Fibroblast of lung (primary cell): ENCODE measurements at regions not wholly inside any gene's neighbourhood (a gene's known extent, or its start where the extent isn't known, plus 50 kb on each side); places are given as distances from the start of the nearest gene placed in this dataset.

Experiments
- DNase-seq, 2 donors: peaks; one replicate each; pipeline versions ENCODE4 v3.0.0 to v3.0.0-alpha.2; 2010; ENCODE audit warnings: low read depth in 2 of 2
- H2AFZ ChIP-seq: 2 replicates; pipeline ENCODE4 v1.5.1; 2012; ENCODE audit warnings: low read length, control low read depth, inconsistent platforms
- H3K27ac ChIP-seq: 2 replicates; pipeline ENCODE4 v1.5.1; 2011; ENCODE audit warnings: low read length, control low read depth; ENCODE audit not compliant: insufficient read depth
- H3K27me3 ChIP-seq: 2 replicates; pipeline ENCODE4 v1.5.1; 2011; ENCODE audit warnings: mild to moderate bottlenecking, low read length; ENCODE audit not compliant: control insufficient read depth, insufficient read depth
- H3K36me3 ChIP-seq: 2 replicates; pipeline ENCODE4 v1.5.1; 2011; ENCODE audit warnings: low read length; ENCODE audit not compliant: control insufficient read depth, insufficient read depth
- H3K4me1 ChIP-seq: 2 replicates; pipeline ENCODE4 v1.5.1; 2011; ENCODE audit warnings: low read length; ENCODE audit not compliant: control insufficient read depth, insufficient read depth; ENCODE audit errors: extremely low read depth
- H3K4me2 ChIP-seq: 2 replicates; pipeline ENCODE4 v1.5.1; 2011; ENCODE audit warnings: low read length, control low read depth; ENCODE audit not compliant: insufficient read depth; ENCODE audit errors: extremely low read depth
- H3K4me3 ChIP-seq, 4 experiments: fragments of 200-600 bp in 1 of 4; sonication (generic) in 1 of 4; replicated peaks in 1 of 4; 2 replicates each; pipeline ENCODE4 v1.5.1; 2011 to 2016; ENCODE audit warnings: low read length in 4 of 4, low read depth in 3 of 4, mild to moderate bottlenecking in 3 of 4, control low read depth in 2 of 4, inconsistent platforms in 1 of 4, mixed read lengths in 1 of 4; ENCODE audit not compliant: insufficient read depth in 1 of 4; ENCODE audit errors: control extremely low read depth in 1 of 4
- H3K79me2 ChIP-seq: 2 replicates; pipeline ENCODE4 v1.5.1; 2012; ENCODE audit warnings: mild to moderate bottlenecking, low read length, inconsistent platforms; ENCODE audit not compliant: control insufficient read depth, insufficient read depth
- H3K9ac ChIP-seq: 2 replicates; pipeline ENCODE4 v1.5.1; 2011; ENCODE audit warnings: mild to moderate bottlenecking, low read length, control low read depth; ENCODE audit not compliant: insufficient read depth
- H3K9me3 ChIP-seq: 2 replicates; pipeline ENCODE4 v1.5.1; 2012; ENCODE audit warnings: low read depth, low read length; ENCODE audit not compliant: control insufficient read depth, insufficient read depth
- H4K20me1 ChIP-seq: 2 replicates; pipeline ENCODE4 v1.5.1; 2011; ENCODE audit warnings: low read length; ENCODE audit not compliant: control insufficient read depth, insufficient read depth; ENCODE audit errors: extremely low read depth
- EZH2 ChIP-seq: IDR thresholded peaks from 2 replicates; pipeline ENCODE4 v1.5.1; 2012; ENCODE audit warnings: low read length, control low read depth, mild to moderate bottlenecking; ENCODE audit errors: missing control alignments
- TF ChIP-seq, protein P1 (sequence below), 2 donors: IDR thresholded peaks in 1 of 2; conservative IDR thresholded peaks in 1 of 2; 1 replicate in 1 of 2; 2 replicates in 1 of 2; pipeline ENCODE4 v1.5.1; 2011 to 2012; ENCODE audit warnings: low read length in 2 of 2, control low read depth in 1 of 2, inconsistent platforms in 1 of 2, low read depth in 1 of 2, mild to moderate bottlenecking in 1 of 2

DNA sequence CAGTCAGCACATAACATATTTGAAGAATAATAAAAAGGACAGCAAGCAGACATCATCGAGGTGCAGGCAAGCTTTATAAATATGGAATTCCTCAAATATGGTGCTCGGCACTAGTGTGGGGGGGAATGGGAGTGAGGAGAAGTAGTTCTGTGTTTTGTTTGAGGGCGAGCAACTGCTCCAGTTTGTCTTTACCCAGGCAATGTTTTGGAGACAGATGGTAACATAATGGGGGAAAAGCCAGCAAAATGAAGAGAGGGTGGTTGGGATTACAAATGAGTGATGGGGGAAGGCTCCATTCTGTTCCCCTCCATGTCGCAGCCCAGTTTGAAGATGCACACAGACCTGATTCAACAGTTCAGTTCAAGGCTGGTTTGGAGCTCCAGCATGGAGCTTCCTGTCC is 572.9 kb upstream of the DIPK2B start:
- Histone ChIP-seq H2AFZ (no peak overlapping the region), H3K4me3 (no peak overlapping the region), H4K20me1 (no peaks in the 10 kb centered on the region), H3K27me3 (no peaks in the 10 kb centered on the region), H3K4me1 (peaks cover 8% of the 10 kb centered on the region), H3K36me3 (no peaks in the 10 kb centered on the region), H3K9ac (no peak overlapping the region), H3K4me2 (peak overlapping the region; percentile 51), H3K79me2 (peaks cover 83% of the 10 kb centered on the region), H3K9me3 (no peaks in the 10 kb centered on the region), H3K27ac (peak overlapping the region; percentile 57)
- TF ChIP-seq, protein P1, sequence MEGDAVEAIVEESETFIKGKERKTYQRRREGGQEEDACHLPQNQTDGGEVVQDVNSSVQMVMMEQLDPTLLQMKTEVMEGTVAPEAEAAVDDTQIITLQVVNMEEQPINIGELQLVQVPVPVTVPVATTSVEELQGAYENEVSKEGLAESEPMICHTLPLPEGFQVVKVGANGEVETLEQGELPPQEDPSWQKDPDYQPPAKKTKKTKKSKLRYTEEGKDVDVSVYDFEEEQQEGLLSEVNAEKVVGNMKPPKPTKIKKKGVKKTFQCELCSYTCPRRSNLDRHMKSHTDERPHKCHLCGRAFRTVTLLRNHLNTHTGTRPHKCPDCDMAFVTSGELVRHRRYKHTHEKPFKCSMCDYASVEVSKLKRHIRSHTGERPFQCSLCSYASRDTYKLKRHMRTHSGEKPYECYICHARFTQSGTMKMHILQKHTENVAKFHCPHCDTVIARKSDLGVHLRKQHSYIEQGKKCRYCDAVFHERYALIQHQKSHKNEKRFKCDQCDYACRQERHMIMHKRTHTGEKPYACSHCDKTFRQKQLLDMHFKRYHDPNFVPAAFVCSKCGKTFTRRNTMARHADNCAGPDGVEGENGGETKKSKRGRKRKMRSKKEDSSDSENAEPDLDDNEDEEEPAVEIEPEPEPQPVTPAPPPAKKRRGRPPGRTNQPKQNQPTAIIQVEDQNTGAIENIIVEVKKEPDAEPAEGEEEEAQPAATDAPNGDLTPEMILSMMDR (conservative IDR thresholded peaks at IDR 0.05 in 1 of 2, IDR thresholded peaks at IDR 0.05 in 1 of 2; ENCODE audit: low read depth in 1 of 2, low read length in 2 of 2), result no peak
- TF ChIP-seq EZH2, result no peak
- DNase-seq, result no peak

DNA sequence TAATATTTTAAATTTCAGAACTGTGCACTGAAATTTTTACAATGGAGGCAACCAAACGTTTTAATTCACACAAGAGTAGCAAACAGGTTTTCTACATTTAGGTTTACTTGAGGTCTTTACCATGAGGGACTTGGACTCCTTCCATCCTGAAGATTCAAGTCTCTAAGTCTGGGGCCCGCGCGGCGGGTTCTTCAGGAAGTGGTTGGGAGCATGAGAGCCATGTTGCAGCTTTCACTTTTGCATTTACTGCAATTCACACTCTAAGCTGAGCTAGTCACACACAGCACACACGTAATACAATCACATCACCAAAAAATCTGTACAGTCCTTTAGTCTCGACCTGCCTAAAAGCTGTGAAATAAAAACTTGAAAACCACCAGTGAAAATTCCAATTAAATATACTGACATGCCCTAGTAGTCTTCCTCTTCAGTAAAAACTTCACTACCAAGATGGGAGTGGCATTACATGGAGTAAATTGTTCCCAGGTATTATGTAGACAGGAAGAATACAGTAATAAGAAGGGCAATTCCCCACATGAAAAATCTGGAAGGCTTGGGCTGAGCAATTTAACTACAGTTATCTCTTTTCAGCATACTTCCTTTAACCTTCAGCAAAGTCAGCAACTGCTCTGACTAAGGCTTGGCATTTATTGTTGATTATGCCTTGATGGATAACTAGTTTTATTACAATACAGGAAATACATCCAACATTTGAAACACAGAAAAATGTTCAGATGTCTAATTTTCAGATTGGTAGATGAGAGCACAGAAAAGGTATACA is 571.1 kb upstream of the DIPK2B start:
- Histone ChIP-seq H4K20me1 (no peaks in the 10 kb centered on the region), H3K9me3 (no peaks in the 10 kb centered on the region), H3K4me3 (peak overlapping the region; percentile 78 to 98 (median 88)), H3K36me3 (no peaks in the 10 kb centered on the region), H3K4me2 (peak overlapping the region; percentile 83), H2AFZ (no peak overlapping the region), H3K27ac (peak overlapping the region; percentile 93), H3K79me2 (peaks cover 84% of the 10 kb centered on the region), H3K9ac (peak overlapping the region; percentile 42), H3K27me3 (no peaks in the 10 kb centered on the region), H3K4me1 (peaks cover 8% of the 10 kb centered on the region)
- peak; percentile 74 to 81 for DNase-seq
- TF ChIP-seq, protein P1 (conservative IDR thresholded peaks at IDR 0.05 in 1 of 2, IDR thresholded peaks at IDR 0.05 in 1 of 2; ENCODE audit: low read depth in 1 of 2, low read length in 2 of 2), result no peak
- TF ChIP-seq EZH2, result no peak

DNA sequence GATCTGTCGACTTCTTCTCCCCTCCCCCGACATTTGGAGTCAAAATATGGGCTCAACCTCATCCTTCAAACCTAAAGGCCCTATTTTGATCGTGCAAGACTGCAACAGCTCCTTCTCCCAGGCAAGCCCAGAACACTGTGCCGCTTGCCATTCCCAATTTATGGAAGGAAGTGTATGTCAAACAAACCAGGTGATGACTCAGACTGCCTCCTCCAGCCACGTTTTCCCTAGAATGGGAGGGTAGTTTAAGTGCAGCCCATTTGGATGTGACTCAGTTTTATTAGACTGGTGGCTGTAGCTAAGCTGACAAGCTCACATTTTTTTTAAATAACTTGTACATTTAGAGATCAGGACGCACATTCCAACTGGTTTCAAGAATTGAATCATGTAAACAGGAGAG is 570.4 kb upstream of the DIPK2B start:
- DNase-seq, result peak; percentile 94 to 95
- TF ChIP-seq, protein P1 (conservative IDR thresholded peaks at IDR 0.05 in 1 of 2, IDR thresholded peaks at IDR 0.05 in 1 of 2; ENCODE audit: low read depth in 1 of 2, low read length in 2 of 2), result no peak
- TF ChIP-seq EZH2, result no peak
- Histone ChIP-seq H3K27ac (peak overlapping the region; percentile 93), H3K4me3 (peak overlapping the region; percentile 78 to 98 (median 88)), H3K4me1 (peaks cover 8% of the 10 kb centered on the region), H4K20me1 (no peaks in the 10 kb centered on the region), H3K27me3 (no peaks in the 10 kb centered on the region), H3K79me2 (peaks cover 85% of the 10 kb centered on the region), H3K36me3 (peaks cover 2% of the 10 kb centered on the region), H2AFZ (no peak overlapping the region), H3K4me2 (peak overlapping the region; percentile 83), H3K9ac (peak overlapping the region; percentile 67), H3K9me3 (no peaks in the 10 kb centered on the region)
